GM23338 (cell line): ENCODE measurements at regions not wholly inside any gene's neighbourhood (a gene's known extent, or its start where the extent isn't known, plus 50 kb on each side); places are given as distances from the start of the nearest gene placed in this dataset.

Source experiments
- CTCF ChIP-seq, 2 experiments: fragments of 200-600 bp in 1 of 2; sonication (generic) in 1 of 2; conservative IDR thresholded peaks; 2 replicates each; pipeline versions ENCODE4 v1.5.1 to v1.6.1; 2016 to 2017; ENCODE audit warnings: antibody characterized with exemption in 2 of 2, low read depth in 2 of 2, mild to moderate bottlenecking in 2 of 2, moderate library complexity in 1 of 2
- EZH2phosphoT487 ChIP-seq: fragments of 200-600 bp; sonication (generic); IDR thresholded peaks from one replicate; pipeline ENCODE4 v1.8.1; 2018; ENCODE audit warnings: antibody characterized with exemption; ENCODE audit not compliant: unreplicated experiment
- POLR2AphosphoS5 ChIP-seq: IDR thresholded peaks from 2 replicates; pipeline ENCODE4 v1.6.1; 2016; ENCODE audit warnings: antibody characterized with exemption, low read depth
- REST ChIP-seq: IDR thresholded peaks from one replicate; pipeline ENCODE4 v1.6.1; 2018; ENCODE audit warnings: antibody characterized with exemption; ENCODE audit not compliant: unreplicated experiment

GRCh38 chr1:213751064-213751397, 236.7 kb upstream of the PROX1 start:
- TF ChIP-seq POLR2AphosphoS5: no peak
- TF ChIP-seq CTCF (conservative IDR thresholded peaks at IDR 0.05; ENCODE audit: low read depth in 2 of 2): no peak
- TF ChIP-seq EZH2phosphoT487: no peak
- no peak for TF ChIP-seq REST
